Endometrium (tissue), 2 donors: ENCODE measurements at regions not wholly inside any gene's neighbourhood (a gene's known extent, or its start where the extent isn't known, plus 50 kb on each side); places are given as distances from the start of the nearest gene placed in this dataset.
"Not testable (repeated sequence)": the region's sequence is repeated elsewhere in the genome, so short reads cannot be mapped to it uniquely, and the experiment has no call there.

Experiments
- FAIRE-seq: peaks from 2 replicates; lab custom pipeline; 2012; peaks lifted over from hg19 to GRCh38; lab: Jason Lieb, UNC
- donor health status: control.
- donor health status: control.

- peak; percentile 83 for FAIRE-seq
Measured at GRCh38 chr12:102666176-102666575, 185.8 kb upstream of the IGF1 start.

DNA sequence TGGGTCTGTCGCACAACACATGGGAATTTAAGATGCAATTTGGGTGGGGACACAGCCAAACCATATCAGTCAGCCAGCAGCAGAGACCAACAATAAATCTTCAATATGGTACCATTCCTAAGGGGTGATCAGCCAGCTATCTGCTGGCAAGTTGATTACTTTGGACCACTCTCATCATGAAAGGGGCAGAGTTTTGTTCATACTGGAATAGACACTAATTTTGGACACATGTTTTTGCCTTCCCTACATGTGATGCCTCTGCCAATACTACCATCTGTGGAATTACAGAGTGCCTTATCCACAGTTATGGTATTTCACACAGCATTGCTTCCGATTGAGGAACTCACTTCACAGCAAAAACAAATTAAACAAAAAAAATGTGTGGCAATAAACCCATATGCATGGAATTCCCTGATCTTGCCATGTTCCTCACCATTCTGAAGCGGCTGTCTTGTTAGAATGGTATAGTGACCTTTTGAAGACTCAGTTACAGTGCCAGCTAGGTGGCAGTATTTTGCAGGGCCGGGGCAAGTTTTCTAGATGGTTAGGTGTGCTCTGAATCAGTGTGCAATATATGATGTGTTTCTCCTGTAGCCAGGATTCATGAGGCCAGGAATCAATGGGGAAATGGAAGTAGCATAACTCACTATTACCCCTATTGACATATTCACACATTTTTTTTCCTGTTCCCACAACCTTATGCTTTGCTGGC lies 179.0 kb upstream of the IGF1 start:
- no peak for FAIRE-seq

- no peak for FAIRE-seq
Measured at GRCh38 chr12:102653406-102653805, 173.0 kb upstream of the IGF1 start.

GRCh38 chr12:102652645-102653313 lies 172.4 kb upstream of the IGF1 start:
- no peak for FAIRE-seq

- FAIRE-seq: no peak
Measured at GRCh38 chr12:102645968-102646367, 165.6 kb upstream of the IGF1 start.

DNA sequence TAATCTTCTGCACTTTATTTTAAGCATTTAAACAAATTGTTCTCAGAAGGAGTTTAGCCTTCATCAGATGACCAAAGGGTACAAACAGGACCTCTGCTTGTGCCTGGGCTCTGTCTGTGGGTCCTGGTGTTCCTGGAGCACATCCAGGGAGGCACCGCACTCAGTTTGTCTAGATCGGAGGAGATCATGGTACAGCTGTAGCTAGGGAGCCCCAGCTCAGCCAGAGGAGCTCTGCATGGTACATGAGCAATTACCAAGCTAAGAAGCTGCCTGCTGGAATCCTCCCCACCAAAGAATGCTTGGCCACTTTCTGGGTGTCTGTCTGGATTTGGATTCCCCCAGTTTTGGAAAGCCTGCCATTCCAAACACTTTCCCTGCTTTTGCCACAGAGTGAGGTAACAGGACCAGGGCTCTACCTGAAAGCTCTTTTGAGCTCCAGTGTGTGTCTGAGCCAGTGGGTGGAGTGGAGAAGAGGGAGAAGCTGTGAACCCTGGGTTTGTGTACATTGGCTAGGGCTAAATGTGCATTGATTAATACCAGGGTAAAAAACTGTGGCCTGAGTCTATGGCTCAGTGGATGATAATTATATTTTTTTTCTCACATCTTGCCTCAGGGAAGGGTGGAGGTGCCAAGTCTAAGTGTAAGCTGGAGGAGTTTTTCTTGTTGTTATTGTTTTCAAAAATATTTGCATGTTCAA lies 163.7 kb upstream of the IGF1 start:
- no peak for FAIRE-seq

- no peak for FAIRE-seq
Measured at GRCh38 chr12:102642199-102642598, 161.8 kb upstream of the IGF1 start.

- FAIRE-seq: not testable (repeated sequence)
Measured at GRCh38 chr12:102640658-102641057, 160.3 kb upstream of the IGF1 start.

GRCh38 chr12:102638777-102639176 lies 158.4 kb upstream of the IGF1 start:
- FAIRE-seq: no peak

DNA sequence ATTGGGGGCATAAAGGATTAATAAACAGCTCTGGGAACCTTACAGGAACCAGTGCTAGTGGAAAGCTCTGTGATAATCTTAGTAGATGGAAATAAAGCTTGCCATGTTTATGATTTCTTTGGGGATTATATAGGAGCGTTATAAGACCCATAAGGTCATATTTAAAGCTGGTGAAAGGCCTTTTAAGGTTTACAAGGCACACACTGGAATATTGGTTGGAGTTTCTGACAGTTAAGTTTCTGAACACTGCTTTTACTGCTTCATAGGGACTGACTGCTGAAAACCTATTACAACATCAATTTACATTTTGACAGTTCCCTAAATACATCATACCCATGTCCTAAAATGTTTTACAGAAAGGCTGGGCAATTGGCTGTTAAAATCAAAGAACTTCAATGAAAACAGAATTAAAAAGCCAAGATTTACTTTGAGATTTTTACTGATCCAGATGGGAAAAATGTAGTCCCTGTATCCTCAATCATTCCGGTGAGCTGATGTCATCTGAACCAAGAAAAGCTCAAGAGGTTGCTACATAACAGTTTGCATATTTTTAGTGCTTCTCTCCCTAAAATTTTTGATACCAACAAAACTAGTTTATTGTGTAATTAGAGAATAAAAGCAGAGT lies 153.7 kb upstream of the IGF1 start:
- peak; percentile 99 for FAIRE-seq

DNA sequence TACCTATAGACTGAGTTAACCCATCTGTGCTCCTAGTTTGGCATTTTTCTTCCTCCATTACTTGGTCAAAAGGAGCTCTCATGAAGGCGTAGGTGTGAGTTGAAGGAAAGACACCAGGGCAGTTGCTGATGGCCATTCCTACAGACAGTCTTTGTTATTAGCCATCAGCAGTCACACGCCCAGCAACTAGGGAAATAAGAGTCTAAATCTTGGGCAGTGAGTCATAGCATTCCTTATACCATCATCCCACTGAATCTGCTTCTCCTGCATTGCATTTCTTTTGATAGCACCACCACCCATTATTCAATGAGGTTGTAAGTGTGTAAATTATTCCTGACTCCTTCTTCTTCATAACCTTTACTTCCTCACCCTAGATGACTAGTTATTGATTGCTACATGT lies 150.9 kb upstream of the IGF1 start:
- no peak for FAIRE-seq

GRCh38 chr12:102629262-102629888 lies 149.0 kb upstream of the IGF1 start:
- no peak for FAIRE-seq

DNA sequence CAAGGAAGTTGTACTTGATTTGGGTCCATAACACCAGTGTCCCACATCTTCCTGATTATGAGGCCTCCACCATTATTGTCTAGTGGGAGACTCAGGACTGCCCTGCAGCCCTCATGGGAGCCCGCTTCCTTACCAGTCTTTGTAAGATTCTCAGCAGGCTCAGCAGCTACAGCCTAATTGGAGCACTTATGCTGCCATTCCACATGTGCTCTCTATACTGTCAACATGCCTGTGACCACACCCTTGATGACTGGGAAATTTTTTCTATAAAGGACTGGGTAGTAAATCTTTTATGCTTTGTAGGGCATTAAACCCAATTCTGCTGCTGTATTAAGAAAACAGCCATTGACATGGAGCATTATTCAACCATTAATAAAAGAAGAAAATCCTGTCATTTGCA lies 145.5 kb upstream of the IGF1 start:
- no peak for FAIRE-seq

GRCh38 chr12:102622618-102623017 lies 142.3 kb upstream of the IGF1 start:
- no peak for FAIRE-seq

GRCh38 chr12:102618197-102618877 lies 138.0 kb upstream of the IGF1 start:
- no peak for FAIRE-seq

DNA sequence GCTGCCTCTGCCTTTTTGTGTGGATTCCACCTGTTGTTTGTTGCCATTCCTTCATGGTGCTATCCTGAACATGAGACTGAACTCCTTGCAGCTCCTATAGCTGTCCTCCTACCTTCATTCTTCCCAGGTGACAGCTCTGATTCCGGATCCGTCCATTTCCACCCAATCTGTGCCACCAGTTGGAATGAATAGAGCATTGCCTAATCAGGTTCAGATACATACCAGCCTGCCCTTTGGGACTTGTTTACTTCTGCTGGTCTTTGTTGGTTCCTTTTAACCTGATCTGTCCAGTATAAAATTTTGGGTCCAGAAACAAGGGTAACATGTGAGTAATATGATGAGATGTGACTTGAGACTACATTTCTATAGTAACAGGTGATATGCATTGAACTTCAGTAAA lies 136.3 kb upstream of the IGF1 start:
- FAIRE-seq: no peak

- no peak for FAIRE-seq
Measured at GRCh38 chr12:102611995-102612394, 131.6 kb upstream of the IGF1 start.

GRCh38 chr12:102609996-102610395 lies 129.6 kb upstream of the IGF1 start:
- FAIRE-seq: no peak

GRCh38 chr12:102603021-102603420 lies 122.7 kb upstream of the IGF1 start:
- FAIRE-seq: no peak

DNA sequence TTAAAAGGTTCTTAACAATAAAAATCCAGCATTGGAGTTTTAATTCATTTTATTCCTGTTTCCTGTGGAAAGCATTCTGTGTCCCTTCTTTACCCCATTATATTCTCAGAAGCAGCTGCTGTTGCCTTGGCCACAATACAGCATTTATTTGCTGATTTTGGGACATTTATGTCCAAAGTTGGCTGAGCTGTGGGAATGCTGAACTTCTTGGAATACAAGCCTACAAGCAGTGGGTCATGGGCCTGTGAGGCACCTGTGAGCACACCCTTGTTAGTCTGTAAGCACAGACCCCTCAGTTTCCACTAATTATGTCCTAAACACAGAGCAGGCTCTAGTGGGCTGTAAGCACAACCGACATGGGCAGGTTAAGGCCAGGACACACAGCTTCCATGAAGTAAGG lies 122.2 kb upstream of the IGF1 start:
- FAIRE-seq: no peak

DNA sequence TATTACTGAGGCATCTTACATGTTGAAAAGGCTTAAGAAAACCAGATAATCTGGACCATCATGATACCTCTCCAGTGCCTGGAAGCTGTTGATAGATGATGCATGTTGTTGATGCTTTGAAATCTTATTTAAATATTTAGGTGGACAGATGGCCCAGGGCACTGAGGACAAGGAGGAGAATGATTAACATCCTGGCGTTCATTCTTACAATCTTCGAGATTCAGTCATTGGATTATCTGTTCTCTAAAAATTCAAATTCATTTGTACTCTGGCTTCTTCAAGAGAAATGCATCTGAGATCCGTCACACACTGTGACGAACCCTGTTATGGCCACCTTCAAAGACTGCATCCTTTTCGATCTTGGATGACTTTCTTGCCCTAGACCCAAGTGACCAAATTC lies 121.3 kb upstream of the IGF1 start:
- FAIRE-seq: no peak

- FAIRE-seq: no peak
Measured at GRCh38 chr12:102596687-102597086, 116.3 kb upstream of the IGF1 start.
